DMS53 (cell line): ENCODE measurements at regions not wholly inside any gene's neighbourhood (a gene's known extent, or its start where the extent isn't known, plus 50 kb on each side); places are given as distances from the start of the nearest gene placed in this dataset.

Experiments used
- DNase-seq: peaks from one replicate; lab custom pipeline; 2025; lab: John Stamatoyannopoulos, UW

- peak; percentile 55 for DNase-seq
Measured at GRCh38 chr9:93813221-93814076, 141.7 kb downstream of the BARX1 start.

- DNase-seq, result no peak
Measured at GRCh38 chr9:93812410-93812668, 142.8 kb downstream of the BARX1 start.

- DNase-seq, result no peak
Measured at GRCh38 chr9:93810028-93810971, 144.9 kb downstream of the BARX1 start.

- DNase-seq, result no peak
Measured at GRCh38 chr9:93809204-93809940, 145.8 kb downstream of the BARX1 start.

- no peak for DNase-seq
Measured at GRCh38 chr9:93808115-93809029, 146.8 kb downstream of the BARX1 start.

GRCh38 chr9:93807166-93808074 lies 147.7 kb downstream of the BARX1 start:
- no peak for DNase-seq

- no peak for DNase-seq
Measured at GRCh38 chr9:93801581-93802284, 153.4 kb downstream of the BARX1 start.

GRCh38 chr9:93801120-93801519 lies 154.0 kb downstream of the BARX1 start:
- no peak for DNase-seq

GRCh38 chr9:93792358-93792757 lies 162.8 kb downstream of the BARX1 start:
- no peak for DNase-seq

- DNase-seq, result no peak
Measured at GRCh38 chr9:93786204-93786603, 169.0 kb downstream of the BARX1 start.

GRCh38 chr9:93776873-93777272 lies 178.3 kb downstream of the BARX1 start:
- no peak for DNase-seq

- DNase-seq, result no peak
Measured at GRCh38 chr9:93776256-93776655, 178.9 kb downstream of the BARX1 start.

GRCh38 chr9:93774331-93775102 lies 180.6 kb downstream of the BARX1 start:
- DNase-seq, result no peak

- DNase-seq, result no peak
Measured at GRCh38 chr9:93771276-93771675, 183.9 kb downstream of the BARX1 start.

GRCh38 chr9:93761822-93762221 lies 185.4 kb downstream of the PHF2 start:
- no peak for DNase-seq

- no peak for DNase-seq
Measured at GRCh38 chr9:93750045-93750444, 173.7 kb downstream of the PHF2 start.

GRCh38 chr9:93748827-93749226 lies 172.4 kb downstream of the PHF2 start:
- DNase-seq, result peak; percentile 53

GRCh38 chr9:93731963-93732362 lies 155.6 kb downstream of the PHF2 start:
- peak; percentile 22 for DNase-seq

GRCh38 chr9:93730648-93731047 lies 154.3 kb downstream of the PHF2 start:
- peak; percentile 55 for DNase-seq
